Activated naive CD8-positive, alpha-beta T cell (primary cell): ENCODE measurements at regions not wholly inside any gene's neighbourhood (a gene's known extent, or its start where the extent isn't known, plus 50 kb on each side); places are given as distances from the start of the nearest gene placed in this dataset.

ENCODE experiments used
- H3K27ac Mint-ChIP-seq: one replicate; pipeline ENCODE4 v1.8.0; 2021; ENCODE audit warnings: mixed read lengths
- H3K27me3 Mint-ChIP-seq: one replicate; pipeline ENCODE4 v1.8.0; 2021; ENCODE audit warnings: mixed read lengths
- H3K36me3 Mint-ChIP-seq: one replicate; pipeline ENCODE4 v1.8.0; 2021; ENCODE audit warnings: mixed read lengths
- H3K4me1 Mint-ChIP-seq: one replicate; pipeline ENCODE4 v1.8.0; 2021; ENCODE audit warnings: low read depth, mixed read lengths
- H3K4me3 Mint-ChIP-seq: one replicate; pipeline ENCODE4 v1.8.0; 2021; ENCODE audit warnings: mild to moderate bottlenecking, mixed read lengths
- H3K9me3 Mint-ChIP-seq: one replicate; pipeline ENCODE4 v1.8.0; 2021; ENCODE audit warnings: low read depth, mixed read lengths

GRCh38 chr7:12801107-12801506 is 113.7 kb downstream of the ARL4A start:
- Mint-ChIP-seq H3K9me3 (no peaks in the 10 kb centered on the region), H3K36me3 (no peaks in the 10 kb centered on the region)

GRCh38 chr7:12802070-12802469 is 114.6 kb downstream of the ARL4A start:
- Mint-ChIP-seq H3K4me3 (no peak overlapping the region), H3K4me1 (no peaks in the 10 kb centered on the region), H3K9me3 (no peaks in the 10 kb centered on the region), H3K27ac (no peak overlapping the region), H3K36me3 (no peaks in the 10 kb centered on the region), H3K27me3 (no peaks in the 10 kb centered on the region)

More at GRCh38 chr7:12801107-12801506, 113.7 kb downstream of the ARL4A start:
- Mint-ChIP-seq H3K4me3 (no peak overlapping the region), H3K27me3 (no peaks in the 10 kb centered on the region), H3K27ac (no peak overlapping the region), H3K4me1 (no peaks in the 10 kb centered on the region)

GRCh38 chr7:12803542-12803941 is 116.1 kb downstream of the ARL4A start:
- Mint-ChIP-seq H3K27ac (no peak overlapping the region), H3K27me3 (no peaks in the 10 kb centered on the region), H3K4me1 (no peaks in the 10 kb centered on the region), H3K9me3 (no peaks in the 10 kb centered on the region), H3K4me3 (no peak overlapping the region), H3K36me3 (no peaks in the 10 kb centered on the region)

GRCh38 chr7:12805518-12805928 is 118.1 kb downstream of the ARL4A start:
- Mint-ChIP-seq H3K4me3 (no peak overlapping the region), H3K36me3 (no peaks in the 10 kb centered on the region), H3K27me3 (no peaks in the 10 kb centered on the region), H3K9me3 (no peaks in the 10 kb centered on the region), H3K4me1 (no peaks in the 10 kb centered on the region), H3K27ac (no peak overlapping the region)

GRCh38 chr7:12805957-12806356 is 118.5 kb downstream of the ARL4A start:
- Mint-ChIP-seq H3K4me1 (no peaks in the 10 kb centered on the region), H3K4me3 (no peak overlapping the region), H3K27me3 (no peaks in the 10 kb centered on the region), H3K36me3 (no peaks in the 10 kb centered on the region), H3K27ac (no peak overlapping the region), H3K9me3 (no peaks in the 10 kb centered on the region)

- H3K9me3 Mint-ChIP-seq: peaks cover 6% of the 10 kb centered on the region
- H3K4me3 Mint-ChIP-seq: no peak overlapping the region
- H3K27me3 Mint-ChIP-seq: peaks cover under 1% of the 10 kb centered on the region
- H3K4me1 Mint-ChIP-seq: no peaks in the 10 kb centered on the region
- no peaks in the 10 kb centered on the region for H3K36me3 Mint-ChIP-seq
- H3K27ac Mint-ChIP-seq: no peak overlapping the region
Measured at GRCh38 chr7:12809476-12809875, 122.0 kb downstream of the ARL4A start.

- Mint-ChIP-seq H3K9me3 (peaks cover 6% of the 10 kb centered on the region), H3K36me3 (no peaks in the 10 kb centered on the region), H3K27ac (no peak overlapping the region)
Measured at GRCh38 chr7:12812111-12812510, 124.7 kb downstream of the ARL4A start.

GRCh38 chr7:12814107-12814506 is 126.7 kb downstream of the ARL4A start:
- H3K4me1 Mint-ChIP-seq: no peaks in the 10 kb centered on the region
- H3K27me3 Mint-ChIP-seq: peaks cover 2% of the 10 kb centered on the region
- no peaks in the 10 kb centered on the region for H3K36me3 Mint-ChIP-seq
- H3K9me3 Mint-ChIP-seq: peaks cover 6% of the 10 kb centered on the region
- no peak overlapping the region for H3K4me3 Mint-ChIP-seq
- no peak overlapping the region for H3K27ac Mint-ChIP-seq

More at GRCh38 chr7:12812111-12812510, 124.7 kb downstream of the ARL4A start:
- Mint-ChIP-seq H3K27me3 (peaks cover 2% of the 10 kb centered on the region), H3K4me1 (no peaks in the 10 kb centered on the region), H3K4me3 (no peak overlapping the region)

GRCh38 chr7:12814828-12815227 is 127.4 kb downstream of the ARL4A start:
- Mint-ChIP-seq H3K27ac (no peak overlapping the region), H3K27me3 (peaks cover 5% of the 10 kb centered on the region), H3K4me3 (no peak overlapping the region), H3K4me1 (no peaks in the 10 kb centered on the region), H3K36me3 (no peaks in the 10 kb centered on the region), H3K9me3 (peaks cover 6% of the 10 kb centered on the region)

GRCh38 chr7:12815426-12815825 is 128.0 kb downstream of the ARL4A start:
- peaks cover 5% of the 10 kb centered on the region for H3K27me3 Mint-ChIP-seq
- H3K36me3 Mint-ChIP-seq: no peaks in the 10 kb centered on the region
- H3K4me3 Mint-ChIP-seq: no peak overlapping the region
- peaks cover 6% of the 10 kb centered on the region for H3K9me3 Mint-ChIP-seq
- no peaks in the 10 kb centered on the region for H3K4me1 Mint-ChIP-seq
- no peak overlapping the region for H3K27ac Mint-ChIP-seq

GRCh38 chr7:12815871-12816270 is 128.4 kb downstream of the ARL4A start:
- no peaks in the 10 kb centered on the region for H3K4me1 Mint-ChIP-seq
- H3K27me3 Mint-ChIP-seq: peaks cover 5% of the 10 kb centered on the region

GRCh38 chr7:12820777-12821176 is 133.3 kb downstream of the ARL4A start:
- H3K27ac Mint-ChIP-seq: no peak overlapping the region
- peaks cover 3% of the 10 kb centered on the region for H3K27me3 Mint-ChIP-seq
- no peaks in the 10 kb centered on the region for H3K4me1 Mint-ChIP-seq
- H3K36me3 Mint-ChIP-seq: no peaks in the 10 kb centered on the region
- no peaks in the 10 kb centered on the region for H3K9me3 Mint-ChIP-seq
- no peak overlapping the region for H3K4me3 Mint-ChIP-seq

More at GRCh38 chr7:12815871-12816270, 128.4 kb downstream of the ARL4A start:
- H3K4me3 Mint-ChIP-seq: no peak overlapping the region
- no peaks in the 10 kb centered on the region for H3K36me3 Mint-ChIP-seq
- no peak overlapping the region for H3K27ac Mint-ChIP-seq
- H3K9me3 Mint-ChIP-seq: peaks cover 6% of the 10 kb centered on the region

GRCh38 chr7:12821746-12822145 is 134.3 kb downstream of the ARL4A start:
- no peaks in the 10 kb centered on the region for H3K9me3 Mint-ChIP-seq
- no peaks in the 10 kb centered on the region for H3K4me1 Mint-ChIP-seq
- H3K27me3 Mint-ChIP-seq: peaks cover 3% of the 10 kb centered on the region
- no peaks in the 10 kb centered on the region for H3K36me3 Mint-ChIP-seq
- H3K27ac Mint-ChIP-seq: no peak overlapping the region
- no peak overlapping the region for H3K4me3 Mint-ChIP-seq

- H3K9me3 Mint-ChIP-seq: no peaks in the 10 kb centered on the region
- no peak overlapping the region for H3K27ac Mint-ChIP-seq
- H3K36me3 Mint-ChIP-seq: no peaks in the 10 kb centered on the region
- H3K4me3 Mint-ChIP-seq: no peak overlapping the region
- H3K4me1 Mint-ChIP-seq: no peaks in the 10 kb centered on the region
- H3K27me3 Mint-ChIP-seq: no peaks in the 10 kb centered on the region
Measured at GRCh38 chr7:12826079-12826478, 138.6 kb downstream of the ARL4A start.

- no peaks in the 10 kb centered on the region for H3K4me1 Mint-ChIP-seq
- no peak overlapping the region for H3K4me3 Mint-ChIP-seq
- no peaks in the 10 kb centered on the region for H3K9me3 Mint-ChIP-seq
- no peak overlapping the region for H3K27ac Mint-ChIP-seq
- H3K27me3 Mint-ChIP-seq: peaks cover under 1% of the 10 kb centered on the region
- H3K36me3 Mint-ChIP-seq: no peaks in the 10 kb centered on the region
Measured at GRCh38 chr7:12827219-12827821, 139.9 kb downstream of the ARL4A start.

GRCh38 chr7:12827920-12828319 is 140.5 kb downstream of the ARL4A start:
- Mint-ChIP-seq H3K27me3 (peaks cover 2% of the 10 kb centered on the region), H3K4me1 (no peaks in the 10 kb centered on the region), H3K9me3 (no peaks in the 10 kb centered on the region), H3K4me3 (no peak overlapping the region), H3K27ac (no peak overlapping the region), H3K36me3 (no peaks in the 10 kb centered on the region)
